Upper lobe of left lung (tissue), 6 donors: ENCODE measurements at regions not wholly inside any gene's neighbourhood (a gene's known extent, or its start where the extent isn't known, plus 50 kb on each side); places are given as distances from the start of the nearest gene placed in this dataset.

Source experiments
- ATAC-seq, 2 donors: fragments of 200-7000 bp; cut with Tn5 transposase; one replicate each; pipeline ENCODE4 v1.9.1; 2022; ENCODE audit warnings: mild to moderate bottlenecking in 2 of 2, moderate library complexity in 2 of 2; ENCODE audit not compliant: low FRiP score in 2 of 2
- DNase-seq, 2 donors: peaks; one replicate each; pipeline ENCODE4 v3.0.0-alpha.2; 2019 to 2020
- H3K27ac ChIP-seq, 4 donors: fragments of 200-600 bp; sonication (generic); one replicate each; pipeline ENCODE4 v1.5.1; 2016 to 2019
- H3K27me3 ChIP-seq, 4 donors: fragments of 200-600 bp; sonication (generic); one replicate each; pipeline ENCODE4 v1.5.1; 2017 to 2019
- H3K36me3 ChIP-seq, 4 donors: fragments of 200-600 bp; sonication (generic); one replicate each; pipeline ENCODE4 v1.5.1; 2016 to 2019
- H3K4me1 ChIP-seq, 4 donors: fragments of 200-600 bp; sonication (generic); one replicate each; pipeline ENCODE4 v1.5.1; 2018 to 2019
- H3K4me3 ChIP-seq, 4 donors: fragments of 200-600 bp; sonication (generic); one replicate each; pipeline ENCODE4 v1.5.1; 2017 to 2019; ENCODE audit warnings: mild to moderate bottlenecking in 2 of 4, moderate library complexity in 1 of 4
- H3K9me3 ChIP-seq, 4 donors: fragments of 200-600 bp; sonication (generic); one replicate each; pipeline ENCODE4 v1.5.1; 2018 to 2019
- CTCF ChIP-seq, 6 experiments: fragments of 450-650 bp in 4 of 6; fragments of 200-600 bp in 2 of 6; sonication (generic) in 2 of 6; IDR thresholded peaks; one replicate each; pipeline ENCODE4 v1.5.1; 2016 to 2019; ENCODE audit warnings: antibody characterized with exemption in 6 of 6
- EP300 ChIP-seq, 4 donors: sonication (generic); formaldehyde crosslinking; IDR thresholded peaks; one replicate each; pipeline ENCODE4 v1.5.1; 2017; ENCODE audit warnings: antibody characterized with exemption in 4 of 4, control low read depth in 2 of 4
- POLR2A ChIP-seq, 4 donors: fragments of 450-650 bp; IDR thresholded peaks; one replicate each; pipeline ENCODE4 v1.5.1; 2016 to 2017; ENCODE audit warnings: antibody characterized with exemption in 4 of 4, mild to moderate bottlenecking in 2 of 4
- POLR2AphosphoS5 ChIP-seq, 2 donors: sonication (generic); formaldehyde crosslinking; IDR thresholded peaks; one replicate each; pipeline ENCODE4 v1.5.1; 2017; ENCODE audit warnings: antibody characterized with exemption in 2 of 2
- whole genome bisulfite sequencing, 2 donors: methylation state at CpG; one replicate each; pipeline ENCODE4 v1.1.5; 2017 to 2018; 5-methylcytosine and 5-hydroxymethylcytosine counted together
- donor health status: DM: no; HTN: no; CAD: no; lungs with moderate emphysema.
- donor health status: DM: no; HTN: yes; CAD: no; lungs with severe emphysema.

- no peaks in the 10 kb centered on the region for H3K4me1 ChIP-seq
These were observed 1544.5 kb upstream of the TENM3 start for GRCh38 chr4:180698550-180699195.

GRCh38 chr4:180706766-180707165 is 1536.4 kb upstream of the TENM3 start:
- H3K4me1 ChIP-seq: no peaks in the 10 kb centered on the region
- WGBS, 2 donors: 71 to 79% methylated on average over 2 of the region's 2 CpGs
- H3K27me3 ChIP-seq: no peaks in the 10 kb centered on the region
- no peak overlapping the region for H3K4me3 ChIP-seq
- ATAC-seq (no peak), DNase-seq (no peak)
- H3K36me3 ChIP-seq: no peaks in the 10 kb centered on the region
- no peak overlapping the region for H3K27ac ChIP-seq
- TF ChIP-seq EP300 (IDR thresholded peaks at IDR 0.05) (no peak), POLR2A (IDR thresholded peaks at IDR 0.05) (no peak), POLR2AphosphoS5 (IDR thresholded peaks at IDR 0.05) (no peak)
- H3K9me3 ChIP-seq: no peaks in the 10 kb centered on the region

More at GRCh38 chr4:180698550-180699195, 1544.5 kb upstream of the TENM3 start:
- Histone ChIP-seq H3K4me3 (no peak overlapping the region), H3K9me3 (no peaks in the 10 kb centered on the region), H3K36me3 (no peaks in the 10 kb centered on the region), H3K27me3 (no peaks in the 10 kb centered on the region), H3K27ac (no peak overlapping the region)
- ATAC-seq (no peak), DNase-seq (no peak)
- no peak for TF ChIP-seq POLR2AphosphoS5 (IDR thresholded peaks at IDR 0.05)
- no peak for TF ChIP-seq CTCF (IDR thresholded peaks at IDR 0.05)
- TF ChIP-seq EP300 (IDR thresholded peaks at IDR 0.05): no peak
- no peak for TF ChIP-seq POLR2A (IDR thresholded peaks at IDR 0.05)
- WGBS, 2 donors: 84 to 85% methylated on average over 12 of the region's 12 CpGs

- Histone ChIP-seq H3K27me3 (no peaks in the 10 kb centered on the region), H3K9me3 (no peaks in the 10 kb centered on the region), H3K36me3 (no peaks in the 10 kb centered on the region), H3K4me1 (no peaks in the 10 kb centered on the region), H3K4me3 (no peak overlapping the region), H3K27ac (no peak overlapping the region)
- 49 to 61% methylated on average over 5 of the region's 5 CpGs for WGBS, 2 donors
- ATAC-seq (no peak), DNase-seq (no peak)
- TF ChIP-seq POLR2AphosphoS5 (IDR thresholded peaks at IDR 0.05) (no peak), POLR2A (IDR thresholded peaks at IDR 0.05) (no peak), CTCF (IDR thresholded peaks at IDR 0.05) (no peak), EP300 (IDR thresholded peaks at IDR 0.05) (no peak)
These were observed 1532.4 kb upstream of the TENM3 start for GRCh38 chr4:180710628-180711337.

GRCh38 chr4:180717451-180718033 is 1525.7 kb upstream of the TENM3 start:
- no peak for ATAC-seq
- Histone ChIP-seq H3K27me3 (no peaks in the 10 kb centered on the region), H3K27ac (no peak overlapping the region), H3K4me1 (no peaks in the 10 kb centered on the region), H3K36me3 (no peaks in the 10 kb centered on the region), H3K9me3 (no peaks in the 10 kb centered on the region), H3K4me3 (no peak overlapping the region)
- TF ChIP-seq EP300 (IDR thresholded peaks at IDR 0.05) (no peak), POLR2AphosphoS5 (IDR thresholded peaks at IDR 0.05) (no peak), CTCF (IDR thresholded peaks at IDR 0.05) (no peak), POLR2A (IDR thresholded peaks at IDR 0.05) (no peak)
- no peak for DNase-seq
- WGBS, 2 donors: 36 to 48% methylated on average over 4 of the region's 4 CpGs

- Histone ChIP-seq H3K36me3 (no peaks in the 10 kb centered on the region), H3K27ac (no peak overlapping the region), H3K4me1 (no peaks in the 10 kb centered on the region), H3K4me3 (no peak overlapping the region), H3K27me3 (no peaks in the 10 kb centered on the region), H3K9me3 (no peaks in the 10 kb centered on the region)
- WGBS, 2 donors: 68 to 73% methylated on average over 6 of the region's 6 CpGs
- TF ChIP-seq POLR2A (IDR thresholded peaks at IDR 0.05): no peak
- no peak for TF ChIP-seq EP300 (IDR thresholded peaks at IDR 0.05)
- TF ChIP-seq POLR2AphosphoS5 (IDR thresholded peaks at IDR 0.05): no peak
- TF ChIP-seq CTCF (IDR thresholded peaks at IDR 0.05): no peak
- DNase-seq: no peak
- peak in 1 of 2 donors; percentile 38 for ATAC-seq
These were observed 1521.8 kb upstream of the TENM3 start for GRCh38 chr4:180721356-180721755.
